ENCODE measurements at regions not wholly inside any gene's neighbourhood (a gene's known extent, or its start where the extent isn't known, plus 50 kb on each side); places are given as distances from the start of the nearest gene placed in this dataset.

- TF ChIP-seq, protein P1, sequence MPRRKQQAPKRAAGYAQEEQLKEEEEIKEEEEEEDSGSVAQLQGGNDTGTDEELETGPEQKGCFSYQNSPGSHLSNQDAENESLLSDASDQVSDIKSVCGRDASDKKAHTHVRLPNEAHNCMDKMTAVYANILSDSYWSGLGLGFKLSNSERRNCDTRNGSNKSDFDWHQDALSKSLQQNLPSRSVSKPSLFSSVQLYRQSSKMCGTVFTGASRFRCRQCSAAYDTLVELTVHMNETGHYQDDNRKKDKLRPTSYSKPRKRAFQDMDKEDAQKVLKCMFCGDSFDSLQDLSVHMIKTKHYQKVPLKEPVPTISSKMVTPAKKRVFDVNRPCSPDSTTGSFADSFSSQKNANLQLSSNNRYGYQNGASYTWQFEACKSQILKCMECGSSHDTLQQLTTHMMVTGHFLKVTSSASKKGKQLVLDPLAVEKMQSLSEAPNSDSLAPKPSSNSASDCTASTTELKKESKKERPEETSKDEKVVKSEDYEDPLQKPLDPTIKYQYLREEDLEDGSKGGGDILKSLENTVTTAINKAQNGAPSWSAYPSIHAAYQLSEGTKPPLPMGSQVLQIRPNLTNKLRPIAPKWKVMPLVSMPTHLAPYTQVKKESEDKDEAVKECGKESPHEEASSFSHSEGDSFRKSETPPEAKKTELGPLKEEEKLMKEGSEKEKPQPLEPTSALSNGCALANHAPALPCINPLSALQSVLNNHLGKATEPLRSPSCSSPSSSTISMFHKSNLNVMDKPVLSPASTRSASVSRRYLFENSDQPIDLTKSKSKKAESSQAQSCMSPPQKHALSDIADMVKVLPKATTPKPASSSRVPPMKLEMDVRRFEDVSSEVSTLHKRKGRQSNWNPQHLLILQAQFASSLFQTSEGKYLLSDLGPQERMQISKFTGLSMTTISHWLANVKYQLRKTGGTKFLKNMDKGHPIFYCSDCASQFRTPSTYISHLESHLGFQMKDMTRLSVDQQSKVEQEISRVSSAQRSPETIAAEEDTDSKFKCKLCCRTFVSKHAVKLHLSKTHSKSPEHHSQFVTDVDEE (CRISPR knock-in tag; IDR thresholded peaks at IDR 0.05), result no peak
- TF ChIP-seq ESRRG (CRISPR knock-in tag; IDR thresholded peaks at IDR 0.05), result no peak
- no peak for TF ChIP-seq CSDC2 (CRISPR knock-in tag; IDR thresholded peaks at IDR 0.05)
- TF ChIP-seq ZNF8 (CRISPR knock-in tag; IDR thresholded peaks at IDR 0.05), result no peak
- no peak for TF ChIP-seq BACH2 (CRISPR knock-in tag; IDR thresholded peaks at IDR 0.05; ENCODE audit: borderline replicate concordance)
- TF ChIP-seq, protein P2, sequence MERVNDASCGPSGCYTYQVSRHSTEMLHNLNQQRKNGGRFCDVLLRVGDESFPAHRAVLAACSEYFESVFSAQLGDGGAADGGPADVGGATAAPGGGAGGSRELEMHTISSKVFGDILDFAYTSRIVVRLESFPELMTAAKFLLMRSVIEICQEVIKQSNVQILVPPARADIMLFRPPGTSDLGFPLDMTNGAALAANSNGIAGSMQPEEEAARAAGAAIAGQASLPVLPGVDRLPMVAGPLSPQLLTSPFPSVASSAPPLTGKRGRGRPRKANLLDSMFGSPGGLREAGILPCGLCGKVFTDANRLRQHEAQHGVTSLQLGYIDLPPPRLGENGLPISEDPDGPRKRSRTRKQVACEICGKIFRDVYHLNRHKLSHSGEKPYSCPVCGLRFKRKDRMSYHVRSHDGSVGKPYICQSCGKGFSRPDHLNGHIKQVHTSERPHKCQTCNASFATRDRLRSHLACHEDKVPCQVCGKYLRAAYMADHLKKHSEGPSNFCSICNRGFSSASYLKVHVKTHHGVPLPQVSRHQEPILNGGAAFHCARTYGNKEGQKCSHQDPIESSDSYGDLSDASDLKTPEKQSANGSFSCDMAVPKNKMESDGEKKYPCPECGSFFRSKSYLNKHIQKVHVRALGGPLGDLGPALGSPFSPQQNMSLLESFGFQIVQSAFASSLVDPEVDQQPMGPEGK (CRISPR knock-in tag; IDR thresholded peaks at IDR 0.05; ENCODE audit: borderline replicate concordance), result no peak
- no peak for TF ChIP-seq ISL1 (CRISPR knock-in tag; IDR thresholded peaks at IDR 0.05)
- TF ChIP-seq ZFP3 (CRISPR knock-in tag; IDR thresholded peaks at IDR 0.05), result no peak
- TF ChIP-seq ZNF565 (CRISPR knock-in tag; conservative IDR thresholded peaks at IDR 0.05; ENCODE audit: low read depth), result no peak
- TF ChIP-seq, protein P3, sequence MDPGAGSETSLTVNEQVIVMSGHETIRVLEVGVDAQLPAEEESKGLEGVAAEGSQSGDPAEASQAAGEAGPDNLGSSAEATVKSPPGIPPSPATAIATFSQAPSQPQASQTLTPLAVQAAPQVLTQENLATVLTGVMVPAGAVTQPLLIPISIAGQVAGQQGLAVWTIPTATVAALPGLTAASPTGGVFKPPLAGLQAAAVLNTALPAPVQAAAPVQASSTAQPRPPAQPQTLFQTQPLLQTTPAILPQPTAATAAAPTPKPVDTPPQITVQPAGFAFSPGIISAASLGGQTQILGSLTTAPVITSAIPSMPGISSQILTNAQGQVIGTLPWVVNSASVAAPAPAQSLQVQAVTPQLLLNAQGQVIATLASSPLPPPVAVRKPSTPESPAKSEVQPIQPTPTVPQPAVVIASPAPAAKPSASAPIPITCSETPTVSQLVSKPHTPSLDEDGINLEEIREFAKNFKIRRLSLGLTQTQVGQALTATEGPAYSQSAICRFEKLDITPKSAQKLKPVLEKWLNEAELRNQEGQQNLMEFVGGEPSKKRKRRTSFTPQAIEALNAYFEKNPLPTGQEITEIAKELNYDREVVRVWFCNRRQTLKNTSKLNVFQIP (CRISPR knock-in tag; IDR thresholded peaks at IDR 0.05; ENCODE audit: borderline replicate concordance, low read depth), result no peak
- no peak for TF ChIP-seq TOX (CRISPR knock-in tag; IDR thresholded peaks at IDR 0.05; ENCODE audit: borderline replicate concordance)
- no peak for TF ChIP-seq RARB (CRISPR knock-in tag; IDR thresholded peaks at IDR 0.05)
- no peak for TF ChIP-seq ARNTL (CRISPR knock-in tag; IDR thresholded peaks at IDR 0.05; ENCODE audit: borderline replicate concordance, low read depth)
- no peak for TF ChIP-seq CREB5 (CRISPR knock-in tag; IDR thresholded peaks at IDR 0.05; ENCODE audit: low read depth)
- no peak for TF ChIP-seq ZFP30 (CRISPR knock-in tag; IDR thresholded peaks at IDR 0.05)
- TF ChIP-seq ZNF70 (CRISPR knock-in tag; IDR thresholded peaks at IDR 0.05), result no peak
- TF ChIP-seq PPARA (CRISPR knock-in tag; IDR thresholded peaks at IDR 0.05; ENCODE audit: borderline replicate concordance), result no peak
- TF ChIP-seq ZC3H10 (CRISPR knock-in tag; IDR thresholded peaks at IDR 0.05), result no peak
- no peak for TF ChIP-seq OSR1 (CRISPR knock-in tag; IDR thresholded peaks at IDR 0.05)
- ATAC-seq, result no peak
Measured at GRCh38 chr4:85218756-85219155, 252.3 kb upstream of the WDFY3 start.

DNA sequence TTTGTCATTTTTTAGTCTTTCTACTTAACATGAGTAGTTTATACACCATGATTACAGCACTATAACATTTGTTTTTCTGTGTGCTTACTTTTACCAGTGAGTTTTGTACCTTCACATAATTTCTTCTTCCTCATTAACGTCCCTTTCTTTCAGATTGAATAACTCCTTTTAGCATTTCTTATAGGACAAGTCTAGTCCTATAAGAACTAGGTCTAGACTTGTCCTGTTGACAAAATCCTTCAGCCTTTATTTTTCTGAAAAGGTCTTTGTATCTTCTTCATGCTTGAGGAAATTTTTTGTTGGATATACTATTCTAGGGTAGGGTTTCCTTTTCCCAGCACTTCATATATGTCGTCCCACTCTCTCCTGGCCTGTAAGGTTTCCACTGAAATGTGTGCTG lies 253.3 kb upstream of the ARHGAP24 start:
- no peak for TF ChIP-seq TOX (CRISPR knock-in tag; IDR thresholded peaks at IDR 0.05; ENCODE audit: borderline replicate concordance)
- TF ChIP-seq ZFP30 (CRISPR knock-in tag; IDR thresholded peaks at IDR 0.05), result no peak
- TF ChIP-seq, protein P4, sequence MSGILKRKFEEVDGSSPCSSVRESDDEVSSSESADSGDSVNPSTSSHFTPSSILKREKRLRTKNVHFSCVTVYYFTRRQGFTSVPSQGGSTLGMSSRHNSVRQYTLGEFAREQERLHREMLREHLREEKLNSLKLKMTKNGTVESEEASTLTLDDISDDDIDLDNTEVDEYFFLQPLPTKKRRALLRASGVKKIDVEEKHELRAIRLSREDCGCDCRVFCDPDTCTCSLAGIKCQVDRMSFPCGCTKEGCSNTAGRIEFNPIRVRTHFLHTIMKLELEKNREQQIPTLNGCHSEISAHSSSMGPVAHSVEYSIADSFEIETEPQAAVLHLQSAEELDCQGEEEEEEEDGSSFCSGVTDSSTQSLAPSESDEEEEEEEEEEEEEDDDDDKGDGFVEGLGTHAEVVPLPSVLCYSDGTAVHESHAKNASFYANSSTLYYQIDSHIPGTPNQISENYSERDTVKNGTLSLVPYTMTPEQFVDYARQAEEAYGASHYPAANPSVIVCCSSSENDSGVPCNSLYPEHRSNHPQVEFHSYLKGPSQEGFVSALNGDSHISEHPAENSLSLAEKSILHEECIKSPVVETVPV (CRISPR knock-in tag; IDR thresholded peaks at IDR 0.05), result no peak
- TF ChIP-seq, protein P2 (CRISPR knock-in tag; IDR thresholded peaks at IDR 0.05; ENCODE audit: borderline replicate concordance), result no peak
- TF ChIP-seq SNAI2 (CRISPR knock-in tag; IDR thresholded peaks at IDR 0.05), result no peak
- TF ChIP-seq BACH2 (CRISPR knock-in tag; IDR thresholded peaks at IDR 0.05; ENCODE audit: borderline replicate concordance), result no peak
- TF ChIP-seq ZNF565 (CRISPR knock-in tag; conservative IDR thresholded peaks at IDR 0.05; ENCODE audit: low read depth), result no peak
- no peak for TF ChIP-seq ZC3H10 (CRISPR knock-in tag; IDR thresholded peaks at IDR 0.05)
- TF ChIP-seq TCF4 (CRISPR knock-in tag; IDR thresholded peaks at IDR 0.05; ENCODE audit: borderline replicate concordance), result no peak
- TF ChIP-seq CSDC2 (CRISPR knock-in tag; IDR thresholded peaks at IDR 0.05), result no peak
- TF ChIP-seq OSR1 (CRISPR knock-in tag; IDR thresholded peaks at IDR 0.05), result no peak
- TF ChIP-seq, protein P3 (CRISPR knock-in tag; IDR thresholded peaks at IDR 0.05; ENCODE audit: borderline replicate concordance, low read depth), result no peak
- TF ChIP-seq PPARA (CRISPR knock-in tag; IDR thresholded peaks at IDR 0.05; ENCODE audit: borderline replicate concordance), result no peak
- ATAC-seq, result no peak
